Chondrocyte (in vitro differentiated cells): ENCODE measurements at regions not wholly inside any gene's neighbourhood (a gene's known extent, or its start where the extent isn't known, plus 50 kb on each side); places are given as distances from the start of the nearest gene placed in this dataset.

Experiments used
- DNase-seq: peaks from one replicate; pipeline ENCODE4 v3.0.0; 2021; ENCODE audit warnings: mixed read lengths, low spot score
- H3K27ac Mint-ChIP-seq: one replicate; pipeline ENCODE4 v1.8.0; 2021; ENCODE audit warnings: mild to moderate bottlenecking, moderate library complexity, mixed read lengths; ENCODE audit not compliant: unreplicated experiment
- H3K27me3 Mint-ChIP-seq: 2 replicates; pipeline ENCODE4 v1.8.0; 2021; ENCODE audit warnings: low read depth, mixed read lengths
- H3K36me3 Mint-ChIP-seq: 2 replicates; pipeline ENCODE4 v1.8.0; 2021; ENCODE audit warnings: low read depth, mixed read lengths
- H3K4me1 Mint-ChIP-seq: 2 replicates; pipeline ENCODE4 v1.8.0; 2021; ENCODE audit warnings: low read depth, mild to moderate bottlenecking, mixed read lengths
- H3K4me3 Mint-ChIP-seq: one replicate; pipeline ENCODE4 v1.8.0; 2021; ENCODE audit warnings: mild to moderate bottlenecking, moderate library complexity, mixed read lengths; ENCODE audit not compliant: unreplicated experiment
- H3K9me3 Mint-ChIP-seq: 2 replicates; pipeline ENCODE4 v1.8.0; 2021; ENCODE audit warnings: low read depth, mixed read lengths
- CTCF ChIP-seq: fragments of 200-600 bp; sonication (generic); IDR thresholded peaks from 2 replicates; pipeline ENCODE4 v1.5.0; 2021; ENCODE audit warnings: antibody characterized with exemption, mild to moderate bottlenecking, moderate library complexity

GRCh38 chr21:28221984-28222383 lies 770.7 kb downstream of the LTN1 start:
- TF ChIP-seq CTCF: no peak
- Mint-ChIP-seq H3K27me3 (no peaks in the 10 kb centered on the region), H3K9me3 (peaks cover 13% of the 10 kb centered on the region), H3K4me1 (peaks cover 11% of the 10 kb centered on the region), H3K36me3 (no peaks in the 10 kb centered on the region), H3K27ac (no peak overlapping the region), H3K4me3 (no peak overlapping the region)
- no peak for DNase-seq

DNA sequence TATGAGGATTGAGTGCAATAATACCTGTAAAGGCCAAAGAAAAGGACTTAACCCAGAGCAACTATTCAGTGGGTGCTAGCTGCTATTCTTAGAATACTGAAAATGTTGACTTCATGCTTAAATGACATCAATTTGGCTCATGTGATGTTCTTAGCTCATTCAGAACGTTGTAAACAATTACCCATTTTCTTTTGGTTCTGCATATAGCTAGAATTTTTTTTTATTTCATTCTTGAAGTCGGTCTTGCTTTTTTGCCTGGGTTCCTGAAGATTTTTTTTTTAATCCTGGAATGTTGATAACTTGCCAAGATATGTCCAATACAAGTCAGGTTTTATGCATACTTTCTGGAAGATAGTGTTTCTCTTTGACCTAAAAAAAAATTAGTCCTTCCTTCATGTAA lies 772.0 kb downstream of the LTN1 start:
- Mint-ChIP-seq H3K4me1 (peaks cover 11% of the 10 kb centered on the region), H3K27me3 (no peaks in the 10 kb centered on the region), H3K9me3 (peaks cover 13% of the 10 kb centered on the region), H3K4me3 (no peak overlapping the region), H3K36me3 (no peaks in the 10 kb centered on the region), H3K27ac (no peak overlapping the region)
- no peak for DNase-seq
- no peak for TF ChIP-seq CTCF

GRCh38 chr21:28216976-28217523 lies 775.6 kb downstream of the LTN1 start:
- Mint-ChIP-seq H3K27me3 (no peaks in the 10 kb centered on the region), H3K36me3 (no peaks in the 10 kb centered on the region), H3K9me3 (peaks cover 13% of the 10 kb centered on the region), H3K27ac (no peak overlapping the region), H3K4me3 (no peak overlapping the region), H3K4me1 (peaks cover 15% of the 10 kb centered on the region)
- TF ChIP-seq CTCF: no peak
- DNase-seq: no peak

- Mint-ChIP-seq H3K4me3 (no peak overlapping the region), H3K27me3 (no peaks in the 10 kb centered on the region), H3K36me3 (no peaks in the 10 kb centered on the region), H3K9me3 (peaks cover 13% of the 10 kb centered on the region), H3K4me1 (peaks cover 5% of the 10 kb centered on the region), H3K27ac (no peak overlapping the region)
- no peak for TF ChIP-seq CTCF
- DNase-seq: no peak
Observed at GRCh38 chr21:28215214-28215954, 777.3 kb downstream of the LTN1 start.

DNA sequence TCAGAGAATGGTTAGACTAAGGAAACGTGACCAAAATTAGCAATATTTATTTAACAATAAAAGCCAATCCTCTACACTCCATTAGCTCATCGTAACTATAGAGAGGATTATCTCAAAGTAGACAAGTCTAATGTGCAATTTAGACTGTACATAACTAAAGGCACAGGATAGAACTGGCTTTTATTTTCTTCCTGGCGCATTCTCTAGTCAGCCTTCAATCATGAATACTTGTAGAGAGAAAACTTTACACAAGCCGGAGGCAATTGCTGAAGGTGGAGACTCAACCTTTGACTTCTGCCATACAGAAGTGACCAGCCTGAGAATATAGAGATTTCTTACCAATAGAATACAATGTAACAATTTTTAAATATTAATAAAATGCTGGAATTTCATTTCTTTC lies 777.9 kb downstream of the LTN1 start:
- H3K27me3 Mint-ChIP-seq: no peaks in the 10 kb centered on the region
- H3K27ac Mint-ChIP-seq: no peak overlapping the region
- H3K4me3 Mint-ChIP-seq: no peak overlapping the region

More for the DNA sequence above, 777.9 kb downstream of the LTN1 start:
- peaks cover 4% of the 10 kb centered on the region for H3K4me1 Mint-ChIP-seq
- TF ChIP-seq CTCF: no peak
- no peak for DNase-seq
- H3K9me3 Mint-ChIP-seq: peaks cover 11% of the 10 kb centered on the region
- no peaks in the 10 kb centered on the region for H3K36me3 Mint-ChIP-seq
